ENCODE measurements at regions not wholly inside any gene's neighbourhood (a gene's known extent, or its start where the extent isn't known, plus 50 kb on each side); places are given as distances from the start of the nearest gene placed in this dataset.

DNA sequence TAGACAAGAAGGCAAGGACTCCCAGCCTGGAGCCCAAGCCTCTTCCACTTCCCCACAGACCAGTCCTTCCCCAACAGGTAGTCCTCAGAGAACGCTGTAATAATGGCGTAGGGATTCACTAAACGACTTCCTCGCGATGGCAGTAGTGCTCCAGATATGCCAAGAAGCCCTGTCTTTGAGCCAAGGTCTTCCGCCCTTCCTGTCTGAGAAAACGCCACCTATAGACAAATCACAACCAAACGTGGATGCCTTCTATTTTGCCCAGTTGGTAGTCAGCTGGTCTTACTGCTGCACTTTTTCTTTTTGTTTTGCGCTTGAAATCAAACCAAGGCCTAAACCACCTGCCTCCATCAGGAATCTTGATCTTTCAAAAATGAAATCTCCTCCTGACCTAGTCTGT is 203.3 kb downstream of the OR13H1 start:
- Mint-ChIP-seq H3K36me3 (ENCODE audit: insufficient read depth) (peaks cover 50% of the 10 kb centered on the region), H3K27ac (no peak overlapping the region), H3K4me1 (ENCODE audit: low read depth) (no peaks in the 10 kb centered on the region), H3K27me3 (no peaks in the 10 kb centered on the region), H3K9me3 (ENCODE audit: low read depth) (peaks cover 5% of the 10 kb centered on the region), H3K4me3 (ENCODE audit: low read depth) (no peak overlapping the region)
- TF ChIP-seq, protein P1, sequence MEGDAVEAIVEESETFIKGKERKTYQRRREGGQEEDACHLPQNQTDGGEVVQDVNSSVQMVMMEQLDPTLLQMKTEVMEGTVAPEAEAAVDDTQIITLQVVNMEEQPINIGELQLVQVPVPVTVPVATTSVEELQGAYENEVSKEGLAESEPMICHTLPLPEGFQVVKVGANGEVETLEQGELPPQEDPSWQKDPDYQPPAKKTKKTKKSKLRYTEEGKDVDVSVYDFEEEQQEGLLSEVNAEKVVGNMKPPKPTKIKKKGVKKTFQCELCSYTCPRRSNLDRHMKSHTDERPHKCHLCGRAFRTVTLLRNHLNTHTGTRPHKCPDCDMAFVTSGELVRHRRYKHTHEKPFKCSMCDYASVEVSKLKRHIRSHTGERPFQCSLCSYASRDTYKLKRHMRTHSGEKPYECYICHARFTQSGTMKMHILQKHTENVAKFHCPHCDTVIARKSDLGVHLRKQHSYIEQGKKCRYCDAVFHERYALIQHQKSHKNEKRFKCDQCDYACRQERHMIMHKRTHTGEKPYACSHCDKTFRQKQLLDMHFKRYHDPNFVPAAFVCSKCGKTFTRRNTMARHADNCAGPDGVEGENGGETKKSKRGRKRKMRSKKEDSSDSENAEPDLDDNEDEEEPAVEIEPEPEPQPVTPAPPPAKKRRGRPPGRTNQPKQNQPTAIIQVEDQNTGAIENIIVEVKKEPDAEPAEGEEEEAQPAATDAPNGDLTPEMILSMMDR (IDR thresholded peaks at IDR 0.05; ENCODE audit: unreplicated experiment) = no peak
- DNase-seq (ENCODE audit: low spot score, unreplicated experiment) = no peak

DNA sequence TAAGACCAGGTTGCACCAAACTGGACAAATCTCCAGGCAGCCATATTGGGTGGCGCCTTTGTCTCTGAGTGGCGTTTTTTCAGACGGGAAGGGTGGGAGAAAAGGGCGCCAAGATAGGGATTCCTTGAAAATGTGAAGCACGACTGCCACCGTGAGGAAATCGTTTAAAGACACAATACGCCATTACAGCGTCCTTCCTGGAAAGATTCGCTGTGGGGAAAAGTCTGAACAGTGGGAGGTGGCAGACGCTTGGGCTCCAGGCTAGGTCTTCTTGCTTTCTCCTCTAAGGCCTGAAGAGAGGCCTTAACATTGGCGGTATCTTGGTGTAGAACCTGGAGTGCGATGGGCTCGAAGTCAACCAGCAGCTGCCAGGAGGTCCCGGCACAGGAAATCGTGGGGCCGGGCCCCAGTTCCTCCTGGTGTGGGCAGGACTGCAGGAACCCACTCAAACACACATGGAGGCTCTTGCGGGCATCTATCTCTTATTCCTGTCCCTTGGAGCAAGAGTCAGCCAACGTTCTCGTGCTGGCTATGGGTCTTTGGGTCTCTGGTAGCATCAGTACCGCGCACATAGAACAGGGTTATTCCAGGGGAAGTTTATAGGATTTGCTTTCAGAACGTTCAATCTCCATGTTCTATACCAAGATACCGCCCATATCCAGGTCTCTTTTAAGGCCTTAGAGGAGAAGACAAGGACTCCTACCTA is 208.8 kb downstream of the OR13H1 start:
- no peaks in the 10 kb centered on the region for H3K4me1 Mint-ChIP-seq (ENCODE audit: low read depth)
- H3K9me3 Mint-ChIP-seq (ENCODE audit: low read depth) = no peaks in the 10 kb centered on the region
- H3K4me3 Mint-ChIP-seq (ENCODE audit: low read depth) = no peak overlapping the region
- H3K27ac Mint-ChIP-seq = no peak overlapping the region
- H3K27me3 Mint-ChIP-seq = no peaks in the 10 kb centered on the region
- peaks cover 36% of the 10 kb centered on the region for H3K36me3 Mint-ChIP-seq (ENCODE audit: insufficient read depth)
- no peak for DNase-seq (ENCODE audit: low spot score, unreplicated experiment)
- TF ChIP-seq, protein P1 (IDR thresholded peaks at IDR 0.05; ENCODE audit: unreplicated experiment) = no peak

DNA sequence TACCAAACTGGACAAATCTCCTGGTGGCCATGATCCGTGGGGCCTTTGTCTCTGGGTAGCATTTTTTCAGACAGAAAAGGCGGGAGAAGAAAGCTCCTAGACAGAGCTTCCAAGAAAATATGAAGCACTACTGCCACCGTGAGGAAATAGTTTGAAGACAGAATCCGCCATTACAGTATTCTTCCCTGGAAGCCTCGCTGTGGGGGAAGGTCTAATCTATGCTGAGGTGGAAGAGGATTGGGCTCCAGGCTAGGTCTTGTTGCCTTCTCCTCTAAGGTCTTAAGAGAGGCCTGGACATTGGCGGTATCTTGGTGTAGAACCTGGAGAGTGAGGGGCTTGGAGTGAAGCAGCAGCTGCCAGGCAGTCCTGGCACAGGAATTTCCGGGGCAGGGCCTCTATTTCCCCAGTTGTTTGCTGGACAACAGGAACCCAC is 218.9 kb downstream of the OR13H1 start:
- TF ChIP-seq, protein P1 (IDR thresholded peaks at IDR 0.05; ENCODE audit: unreplicated experiment) = no peak
- Mint-ChIP-seq H3K27ac (peak overlapping the region; percentile 49), H3K27me3 (no peaks in the 10 kb centered on the region), H3K4me1 (ENCODE audit: low read depth) (no peaks in the 10 kb centered on the region), H3K9me3 (ENCODE audit: low read depth) (peaks cover 3% of the 10 kb centered on the region), H3K4me3 (ENCODE audit: low read depth) (no peak overlapping the region), H3K36me3 (ENCODE audit: insufficient read depth) (peaks cover 59% of the 10 kb centered on the region)
- DNase-seq (ENCODE audit: low spot score, unreplicated experiment) = no peak

DNA sequence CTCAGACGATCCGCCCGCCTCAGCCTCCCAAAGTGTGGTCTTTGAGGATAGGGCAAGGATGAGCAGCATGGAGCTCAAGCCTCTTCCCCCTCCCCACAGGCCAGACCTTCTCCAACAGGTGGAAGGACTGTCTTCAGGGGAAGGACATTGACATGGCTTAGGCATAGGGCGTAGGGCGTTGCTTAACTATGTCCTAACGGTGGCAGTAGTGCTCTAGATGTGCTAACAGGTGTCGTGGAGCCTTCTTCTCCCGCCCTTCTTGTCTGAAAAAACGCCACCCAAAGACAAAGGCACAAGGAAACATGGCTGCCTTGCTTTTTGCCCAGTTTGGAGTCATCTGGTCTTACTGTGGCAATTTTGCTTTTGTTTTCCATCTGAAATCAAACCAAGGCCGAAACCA is 219.8 kb downstream of the OR13H1 start:
- Mint-ChIP-seq H3K9me3 (ENCODE audit: low read depth) (peaks cover 6% of the 10 kb centered on the region), H3K36me3 (ENCODE audit: insufficient read depth) (peaks cover 64% of the 10 kb centered on the region), H3K4me1 (ENCODE audit: low read depth) (no peaks in the 10 kb centered on the region), H3K27me3 (no peaks in the 10 kb centered on the region), H3K27ac (no peak overlapping the region), H3K4me3 (ENCODE audit: low read depth) (no peak overlapping the region)
- no peak for DNase-seq (ENCODE audit: low spot score, unreplicated experiment)
- TF ChIP-seq, protein P1 (IDR thresholded peaks at IDR 0.05; ENCODE audit: unreplicated experiment) = no peak

DNA sequence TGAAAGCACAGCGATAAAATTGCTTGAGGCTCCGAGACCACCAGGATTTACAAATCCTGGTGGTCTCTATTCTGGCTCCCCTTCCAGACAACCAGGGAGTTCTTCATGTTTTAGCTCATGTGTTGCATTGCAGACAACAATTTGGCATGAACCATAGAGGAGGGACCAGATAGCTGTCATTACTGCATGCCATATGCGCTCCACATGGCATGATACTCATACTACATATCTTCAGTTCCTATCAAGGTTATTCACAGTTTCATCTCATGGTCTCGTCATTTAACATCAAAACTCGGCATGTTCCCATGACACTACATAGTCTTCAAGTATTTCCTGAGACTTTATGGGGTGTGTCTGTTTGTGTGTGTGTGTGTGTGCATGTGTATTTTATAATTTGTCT is 220.3 kb downstream of the OR13H1 start:
- no peaks in the 10 kb centered on the region for H3K4me1 Mint-ChIP-seq (ENCODE audit: low read depth)
- no peak overlapping the region for H3K27ac Mint-ChIP-seq
- no peaks in the 10 kb centered on the region for H3K27me3 Mint-ChIP-seq
- H3K36me3 Mint-ChIP-seq (ENCODE audit: insufficient read depth) = peaks cover 64% of the 10 kb centered on the region
- peaks cover 6% of the 10 kb centered on the region for H3K9me3 Mint-ChIP-seq (ENCODE audit: low read depth)
- TF ChIP-seq, protein P1 (IDR thresholded peaks at IDR 0.05; ENCODE audit: unreplicated experiment) = no peak
- no peak for DNase-seq (ENCODE audit: low spot score, unreplicated experiment)
- H3K4me3 Mint-ChIP-seq (ENCODE audit: low read depth) = no peak overlapping the region
